HG02938 (cell line): ENCODE measurements at regions not wholly inside any gene's neighbourhood (a gene's known extent, or its start where the extent isn't known, plus 50 kb on each side); places are given as distances from the start of the nearest gene placed in this dataset.
"Not testable (repeated sequence)": the region's sequence is repeated elsewhere in the genome, so short reads cannot be mapped to it uniquely, and the experiment has no call there.

Source experiments
- ATAC-seq: cut with Tn5 transposase; IDR thresholded peaks from one replicate; pipeline ENCODE4 v1.9.1; 2021; ENCODE audit warnings: mild to moderate bottlenecking, moderate library complexity; ENCODE audit not compliant: unreplicated experiment

DNA sequence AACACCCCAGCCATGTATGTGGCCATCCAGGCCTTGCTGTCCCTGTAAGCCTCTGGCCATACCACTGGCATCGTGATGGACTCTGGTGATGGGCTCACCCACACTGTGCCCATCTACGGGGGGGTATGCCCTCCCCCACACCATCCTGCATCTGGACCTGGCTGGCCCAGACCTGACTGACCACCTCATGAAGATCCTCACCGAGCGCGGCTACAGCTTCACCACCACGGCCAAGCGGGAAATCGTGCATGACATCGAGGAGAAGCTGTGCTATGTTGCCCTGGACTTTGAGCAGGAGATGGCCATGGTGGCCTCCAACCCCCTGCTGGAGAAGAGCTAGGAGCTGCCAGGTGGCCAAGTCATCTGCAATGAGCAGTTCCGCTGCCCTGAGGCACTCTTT is 80.4 kb upstream of the ZCCHC2 start:
- no peak for ATAC-seq

DNA sequence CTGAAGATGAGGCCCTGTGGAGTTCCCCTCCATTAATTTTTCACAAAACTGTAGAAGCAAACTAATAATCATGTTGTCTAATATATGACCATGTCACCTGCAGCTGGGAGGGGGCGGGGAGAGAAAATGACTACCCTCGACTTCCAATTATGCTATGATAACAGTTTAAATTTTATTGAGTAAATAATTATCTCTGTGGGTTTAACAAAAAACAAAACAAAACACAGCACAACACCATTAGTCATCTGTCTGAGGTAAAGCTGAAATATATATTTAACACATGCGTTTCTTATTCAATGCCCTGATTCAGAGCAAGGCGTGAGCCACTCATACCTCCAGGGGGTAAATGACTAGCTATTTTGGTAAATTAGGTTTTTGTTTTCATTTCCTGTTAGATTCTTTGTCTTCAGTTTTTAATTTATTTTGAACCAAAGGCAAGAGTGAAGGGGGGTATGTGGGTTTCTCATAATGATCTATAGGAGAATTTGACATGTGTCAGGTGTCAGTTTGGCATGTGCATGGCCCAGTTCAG is 77.4 kb upstream of the ZCCHC2 start:
- peak; percentile 59 for ATAC-seq

DNA sequence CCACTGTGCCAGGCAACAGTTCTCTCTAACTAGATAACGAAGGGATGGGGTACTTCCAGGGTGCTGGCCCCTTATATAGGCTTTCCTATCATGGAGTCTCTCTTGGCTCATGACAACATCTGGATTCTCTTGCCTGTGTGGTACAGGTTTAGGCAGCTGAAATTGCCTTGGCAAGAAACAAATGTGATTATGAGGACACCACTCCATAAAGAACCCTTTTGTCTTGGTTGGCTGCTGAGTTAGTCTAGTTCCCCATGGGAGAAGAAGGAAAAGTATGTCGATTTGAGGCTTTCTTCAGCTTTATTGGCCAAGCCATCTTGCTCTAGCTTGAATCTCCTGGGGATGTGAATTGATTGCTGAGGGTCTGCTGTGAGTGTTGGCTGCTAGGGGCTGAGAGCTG is 76.3 kb upstream of the ZCCHC2 start:
- no peak for ATAC-seq

DNA sequence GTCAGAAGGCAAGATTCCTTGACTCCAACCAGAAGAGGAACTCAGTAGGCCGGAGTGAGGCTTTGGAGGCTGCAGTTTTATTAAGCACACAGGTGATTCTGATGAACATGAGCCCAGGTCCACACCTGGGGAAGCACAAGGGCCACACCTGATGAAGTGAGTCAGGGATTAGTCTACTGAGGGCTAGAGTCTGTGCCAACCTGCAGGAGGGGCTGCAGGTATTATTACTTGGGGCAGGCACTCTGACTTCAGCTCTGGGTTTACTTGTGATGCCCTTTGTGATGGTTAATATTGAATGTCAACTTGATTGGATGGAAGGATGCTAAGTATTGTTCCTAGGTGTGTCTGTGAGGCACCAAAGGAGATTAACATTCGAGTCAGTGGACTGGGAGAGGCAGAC is 75.2 kb upstream of the ZCCHC2 start:
- ATAC-seq: no peak

DNA sequence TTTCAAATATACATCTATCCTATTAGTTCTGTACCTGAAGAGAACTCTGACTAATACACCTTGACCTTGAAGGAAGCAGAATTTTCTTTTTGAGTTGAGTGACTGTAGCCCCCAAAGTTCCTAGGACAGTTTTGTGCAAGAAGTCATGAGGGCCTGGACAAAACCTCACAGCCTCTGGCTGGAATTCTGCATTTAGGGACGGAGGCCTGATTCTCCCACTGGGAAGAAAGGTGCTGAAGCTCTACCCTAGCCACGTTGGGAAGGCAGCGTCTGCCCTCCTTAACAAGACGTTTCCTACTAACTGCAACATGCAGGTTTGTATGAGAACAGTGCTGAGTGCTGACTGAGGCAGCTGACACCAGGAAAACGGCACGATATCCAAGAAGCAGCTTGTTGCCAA is 74.4 kb upstream of the ZCCHC2 start:
- no peak for ATAC-seq

DNA sequence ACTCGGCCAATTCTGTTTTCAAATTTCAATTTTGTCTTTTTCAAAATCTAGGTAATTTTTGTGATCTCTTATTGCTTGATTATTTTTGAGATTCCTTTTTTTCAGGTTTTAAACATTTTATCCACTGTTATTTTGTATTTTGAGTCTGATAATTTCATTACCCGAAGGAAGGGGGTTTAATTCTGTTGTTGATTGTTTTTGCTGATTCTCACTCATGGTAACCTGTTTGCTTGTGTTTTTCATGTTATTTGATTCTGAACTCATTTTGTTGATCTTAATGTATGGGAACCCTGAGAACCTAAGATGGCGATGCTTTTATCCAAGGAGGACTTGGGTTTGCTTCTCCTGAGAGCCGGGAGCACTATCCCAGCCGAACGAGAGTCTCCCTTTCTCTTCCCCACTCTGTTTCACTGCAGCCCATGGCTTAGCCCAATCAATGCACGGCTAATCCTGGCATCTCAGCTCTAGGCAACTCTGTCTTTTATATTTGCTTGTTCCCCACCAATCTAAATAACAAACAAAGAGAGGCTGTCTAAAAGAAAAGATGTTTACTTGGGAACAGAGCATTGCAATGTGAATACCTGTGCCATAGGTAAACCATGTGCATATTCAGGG is 73.2 kb upstream of the ZCCHC2 start:
- ATAC-seq: no peak

DNA sequence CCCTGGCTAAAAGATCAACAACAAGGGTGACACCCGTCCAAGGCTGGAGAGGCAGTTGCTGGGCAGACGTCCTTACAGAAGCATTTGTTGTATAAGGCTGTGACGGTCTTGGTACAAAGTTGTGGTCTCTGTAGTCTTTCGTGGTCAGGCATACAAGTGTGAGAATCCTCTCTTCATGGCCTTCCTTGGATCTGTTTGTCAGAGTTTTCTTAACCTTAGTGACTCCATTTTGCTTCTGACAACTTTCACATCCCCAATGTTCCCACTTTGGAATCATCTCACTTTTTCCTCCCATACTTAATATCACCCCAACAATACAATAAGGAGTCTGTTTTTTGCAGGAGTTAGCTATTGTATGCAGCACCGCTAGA is 72.7 kb upstream of the ZCCHC2 start:
- ATAC-seq: no peak

DNA sequence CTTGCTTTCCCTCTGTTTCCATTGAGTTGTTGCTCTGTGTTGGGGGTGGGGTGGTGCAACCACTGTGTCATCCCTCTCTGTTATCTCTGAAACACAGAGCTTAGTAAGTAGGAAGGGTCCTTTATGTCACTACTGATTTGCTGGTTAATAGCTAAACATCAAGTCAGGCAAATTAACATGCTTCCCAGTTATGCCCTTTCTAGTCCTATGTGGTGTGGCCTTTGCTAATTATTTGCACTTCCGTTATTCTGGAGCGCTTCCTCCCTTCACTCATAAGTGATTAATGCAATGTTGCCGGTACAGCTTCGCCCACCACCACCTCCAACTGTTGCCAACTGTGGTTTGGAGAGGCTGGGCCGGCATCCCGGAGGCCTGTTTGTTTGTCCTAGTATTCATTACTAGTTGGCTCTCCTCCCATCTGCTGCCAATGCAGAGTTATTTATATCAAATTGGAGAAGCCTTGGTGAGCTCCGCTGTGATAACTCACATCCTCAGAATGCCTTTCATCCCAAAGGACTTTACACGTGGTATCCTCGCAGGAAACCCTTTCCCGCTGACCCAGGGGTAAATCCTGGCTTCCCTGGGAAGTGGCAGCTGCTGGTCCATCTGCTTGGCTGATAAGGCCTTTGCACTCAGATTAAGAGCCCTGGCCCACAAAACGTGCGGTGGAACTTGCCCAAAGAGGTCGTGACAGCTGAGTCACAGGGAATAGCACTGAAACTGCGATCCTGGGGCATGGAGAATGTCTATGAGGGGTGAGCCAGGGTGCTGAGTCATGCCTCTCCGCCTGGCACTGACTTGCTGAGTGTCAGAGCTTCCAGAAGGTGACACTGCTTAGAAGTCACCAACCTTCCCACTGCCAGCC is 72.0 kb upstream of the ZCCHC2 start:
- ATAC-seq: no peak

DNA sequence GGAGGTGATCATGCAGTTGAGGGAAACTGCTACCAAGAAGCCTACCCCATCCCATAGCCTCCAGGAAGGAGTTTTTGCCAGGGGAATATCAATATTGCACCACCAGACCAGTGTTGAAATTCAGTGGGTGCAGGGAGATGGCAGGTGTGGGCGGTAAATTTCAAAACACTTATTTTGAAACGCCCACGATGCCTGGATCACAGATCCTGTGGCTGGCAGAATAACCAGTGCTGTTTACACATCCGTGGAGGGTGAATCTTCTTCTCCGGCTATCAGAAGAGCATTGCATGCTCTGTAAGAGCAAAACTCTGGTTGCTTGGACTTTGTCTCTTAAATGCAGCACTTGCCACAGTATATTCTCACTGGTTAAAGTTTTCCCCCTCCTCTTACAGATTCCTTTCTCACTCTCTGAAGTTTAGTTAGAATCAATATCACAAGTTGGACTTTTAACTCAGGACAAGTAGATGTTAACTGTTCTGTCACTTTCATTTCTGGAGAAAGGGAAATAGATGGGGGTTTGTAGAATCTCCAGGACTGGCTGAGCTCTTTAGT is 70.5 kb upstream of the ZCCHC2 start:
- no peak for ATAC-seq

DNA sequence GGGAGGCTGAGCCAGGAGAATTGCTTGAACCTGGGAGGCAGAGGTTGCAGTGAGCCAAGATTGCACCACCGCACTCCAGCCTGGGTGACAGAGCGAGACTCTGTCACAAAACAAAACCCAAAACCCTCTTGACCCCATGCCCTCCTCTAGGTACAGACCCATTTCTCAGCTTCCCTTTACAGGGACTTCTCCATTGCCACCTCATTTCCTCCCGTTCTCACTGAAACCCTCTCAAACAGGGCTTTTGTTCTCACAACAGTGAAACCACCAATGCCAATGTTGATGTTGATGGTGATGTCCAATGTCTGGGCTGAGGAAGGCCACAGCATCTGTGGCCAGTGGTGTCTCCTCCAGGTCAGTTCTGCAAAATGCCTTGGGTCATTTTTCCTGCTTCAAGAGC is 69.0 kb upstream of the ZCCHC2 start:
- ATAC-seq: no peak

DNA sequence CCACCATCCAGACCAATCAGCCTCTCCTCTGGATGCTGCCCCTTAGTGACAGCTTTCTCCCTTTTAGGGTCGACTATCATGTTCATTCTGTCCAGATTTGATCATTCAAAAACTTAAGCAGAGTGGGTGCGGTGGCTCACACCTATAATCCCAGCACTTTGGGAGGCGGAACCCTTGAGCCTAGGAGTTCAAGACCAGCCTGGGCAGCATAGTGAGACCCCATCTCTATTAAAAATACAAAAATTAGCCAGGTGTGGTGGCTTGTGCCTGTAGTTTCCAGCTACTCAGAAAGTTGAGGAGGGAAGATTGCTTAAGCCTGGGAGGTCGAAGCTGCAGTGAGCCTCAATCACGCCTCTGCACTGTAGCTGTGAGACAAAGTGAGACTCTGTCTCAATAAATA is 68.3 kb upstream of the ZCCHC2 start:
- no peak for ATAC-seq

DNA sequence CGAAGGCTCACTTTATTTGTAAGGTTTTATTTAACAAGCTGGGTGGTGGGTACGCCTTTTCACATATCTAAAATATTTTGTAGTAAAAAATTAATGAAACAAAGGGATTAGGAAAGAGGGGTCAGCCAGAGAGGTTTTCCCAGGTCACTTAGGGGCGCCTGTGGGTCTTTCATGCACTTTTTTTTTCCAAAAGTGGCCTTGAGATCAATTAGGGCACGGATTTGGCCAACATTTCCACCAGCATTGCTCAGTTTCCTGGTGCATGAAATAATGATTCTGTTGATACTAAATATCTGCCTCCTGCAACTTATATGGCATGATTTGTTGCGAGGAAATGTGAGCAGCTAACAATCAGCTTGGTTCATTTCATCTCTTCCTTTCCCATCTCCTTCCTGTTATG is 67.6 kb upstream of the ZCCHC2 start:
- ATAC-seq: no peak

DNA sequence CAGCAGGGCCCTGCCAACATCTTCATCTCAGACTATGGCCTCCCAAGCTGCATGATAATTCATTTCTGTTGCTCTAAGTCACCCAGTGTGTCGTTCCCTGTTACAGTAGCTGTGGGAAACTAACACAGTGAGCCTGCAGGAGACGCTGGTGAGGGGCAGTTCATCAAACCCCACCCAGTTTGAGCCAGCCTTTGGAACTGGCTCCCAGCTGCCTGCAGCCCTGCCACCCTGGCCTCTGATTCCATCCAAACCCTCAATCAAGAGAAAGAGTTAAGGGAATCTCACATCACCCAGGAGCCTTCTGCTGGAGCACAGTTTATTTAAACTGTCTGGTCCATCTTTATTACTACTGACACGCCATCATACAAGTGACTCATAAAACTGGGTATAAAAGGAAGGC is 64.9 kb upstream of the ZCCHC2 start:
- no peak for ATAC-seq

DNA sequence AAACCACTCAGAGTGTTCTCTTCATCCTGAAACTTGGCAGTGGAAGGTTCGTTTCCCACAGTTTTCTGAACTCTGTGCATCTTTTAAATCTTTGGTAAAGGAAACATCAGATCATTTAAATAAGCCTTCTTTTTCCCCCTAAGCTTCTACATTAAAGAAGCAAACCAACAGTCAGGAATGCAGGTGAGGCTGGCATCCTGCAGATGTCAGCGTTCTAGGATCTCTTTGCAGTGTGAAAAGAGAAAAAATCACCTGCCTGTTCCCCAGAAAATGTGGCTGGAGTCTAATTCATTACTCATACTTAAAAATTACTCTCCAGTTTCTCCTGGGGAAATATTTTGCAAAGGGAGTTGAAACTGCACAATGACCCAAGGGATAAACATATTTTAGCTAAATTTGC is 64.5 kb upstream of the ZCCHC2 start:
- ATAC-seq: no peak

DNA sequence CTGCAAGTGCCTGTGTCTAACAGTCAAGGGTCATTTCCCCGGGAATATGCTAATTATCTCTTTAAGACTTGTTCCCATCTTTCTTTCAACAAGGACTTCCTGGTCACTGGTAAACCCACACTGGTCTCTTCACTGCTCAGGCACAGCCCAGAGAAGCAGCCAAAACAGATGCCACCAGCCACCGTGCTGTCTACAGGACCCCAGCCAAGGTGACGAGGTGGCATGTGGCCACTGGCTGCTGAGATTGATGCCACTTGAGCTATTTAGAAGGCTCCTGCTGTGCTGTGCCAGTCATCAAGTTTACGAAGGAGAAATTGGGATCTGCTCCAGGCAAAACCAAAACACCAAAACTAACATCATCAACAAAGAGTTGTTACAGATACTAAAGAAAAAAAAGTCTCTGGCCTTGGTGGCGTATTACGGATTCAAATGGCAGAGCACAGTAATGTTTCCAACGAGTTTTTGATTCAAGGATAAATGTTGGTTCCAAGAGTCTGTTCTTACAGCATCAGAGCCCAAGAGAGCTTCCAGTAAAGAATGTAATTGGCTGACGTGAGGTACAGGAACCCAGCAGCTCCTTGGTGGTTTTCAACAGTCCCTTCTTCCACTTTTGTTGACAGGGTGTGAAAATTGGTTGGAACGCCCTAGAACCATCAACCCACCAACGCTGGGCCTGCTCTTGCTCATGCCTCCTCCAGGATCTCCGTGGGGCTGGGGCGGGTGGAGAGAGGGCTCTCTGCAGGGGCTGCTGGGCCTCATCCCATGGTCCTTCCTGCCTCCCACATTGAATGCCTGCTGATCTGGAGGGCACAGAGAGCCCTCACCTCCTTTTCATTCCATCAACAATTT is 63.7 kb upstream of the ZCCHC2 start:
- ATAC-seq: no peak

DNA sequence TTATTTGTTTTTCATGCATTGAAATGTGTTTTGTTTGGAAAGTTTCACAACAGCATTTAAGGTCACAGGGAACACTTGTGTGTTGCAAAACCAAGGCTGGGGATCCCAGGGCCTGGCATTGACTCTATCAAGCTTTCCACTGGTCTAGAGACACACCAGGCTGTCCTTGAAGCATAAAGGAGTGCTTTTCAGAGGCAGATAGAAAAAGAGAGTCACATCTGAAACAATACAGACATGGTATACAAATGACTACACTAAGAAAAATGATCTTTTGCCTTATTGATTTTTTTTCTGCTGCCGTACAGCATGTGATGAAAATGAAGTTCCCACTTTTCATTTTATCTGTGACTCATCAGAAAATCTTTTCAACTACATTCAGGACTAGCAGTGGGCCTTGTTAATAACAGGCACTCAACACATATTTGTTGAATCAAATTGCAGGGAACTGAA is 61.9 kb upstream of the ZCCHC2 start:
- ATAC-seq: no peak

DNA sequence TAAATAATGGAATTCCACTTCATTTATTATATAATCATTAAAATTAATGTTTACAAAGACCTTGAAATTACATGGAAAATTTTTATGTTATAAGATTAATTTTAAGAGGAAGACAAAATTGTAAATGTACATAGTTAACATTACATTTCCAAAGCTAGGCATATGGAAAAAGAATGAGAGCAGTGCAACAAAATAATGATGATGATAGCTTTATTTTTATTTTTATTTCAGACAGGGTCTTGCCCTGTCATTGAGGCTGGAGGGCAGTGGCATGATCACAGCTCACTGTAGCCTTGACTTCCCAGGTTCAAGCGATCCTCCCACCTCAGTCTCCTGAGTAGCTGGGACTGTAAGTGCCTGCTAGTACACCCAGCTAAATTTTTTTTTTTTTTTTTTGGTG is 61.2 kb upstream of the ZCCHC2 start:
- no peak for ATAC-seq

DNA sequence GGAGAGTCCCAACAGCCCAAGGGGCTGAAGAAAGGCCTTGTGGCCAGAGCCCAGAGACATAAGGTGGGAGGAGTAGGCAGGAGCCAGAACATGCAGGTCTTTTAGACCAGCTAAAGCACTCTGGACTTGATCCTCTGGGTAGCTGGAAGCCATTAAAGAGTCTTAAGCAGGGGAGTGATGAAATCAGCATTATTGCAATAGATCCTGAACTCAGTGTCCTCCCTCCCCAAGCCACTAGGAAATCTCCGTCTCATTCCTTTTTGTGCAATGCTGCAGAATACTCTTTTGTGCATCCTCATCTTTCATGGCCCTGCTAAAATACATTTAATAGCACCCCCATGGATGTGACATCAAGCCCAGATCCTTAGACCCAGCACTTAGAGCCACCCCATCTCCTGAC is 58.6 kb upstream of the ZCCHC2 start:
- ATAC-seq: no peak

DNA sequence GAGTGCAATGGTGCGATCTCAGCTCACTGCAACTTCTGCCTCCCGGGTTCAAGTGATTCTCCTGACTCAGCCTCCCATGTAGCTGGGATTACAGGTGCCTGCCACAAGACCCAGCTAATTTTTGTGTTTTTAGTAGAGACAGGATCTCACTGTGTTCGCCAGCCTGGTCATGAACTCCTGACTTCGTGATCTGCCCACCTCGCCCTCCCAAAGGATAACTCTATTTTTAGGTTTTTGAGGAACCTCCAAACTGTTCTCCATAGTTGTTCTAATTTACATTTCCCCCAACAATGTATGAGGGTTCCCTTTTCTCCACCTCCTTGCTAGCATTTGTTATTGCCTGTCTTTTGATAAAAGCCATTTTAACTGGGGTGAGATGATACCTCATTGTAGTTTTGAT is 53.7 kb upstream of the ZCCHC2 start:
- ATAC-seq: not testable (repeated sequence)
